GM23338 (cell line): ENCODE measurements at regions not wholly inside any gene's neighbourhood (a gene's known extent, or its start where the extent isn't known, plus 50 kb on each side); places are given as distances from the start of the nearest gene placed in this dataset.

Experiments
- ATAC-seq: fragments of 200-7000 bp; cut with Tn5 transposase; 3 replicates; pipeline ENCODE4 v1.9.1; 2020
- DNase-seq: peaks from one replicate; pipeline ENCODE4 v3.0.0-alpha.2; 2015; ENCODE audit warnings: low spot score
- H2AFZ ChIP-seq: fragments of 200-600 bp; sonication (generic); 2 replicates; pipeline ENCODE4 v1.8.0; 2016; ENCODE audit warnings: antibody characterized with exemption, mild to moderate bottlenecking, moderate library complexity
- H3F3A ChIP-seq: fragments of 200-600 bp; sonication (generic); replicated peaks from 2 replicates; pipeline ENCODE4 v1.8.0; 2017; ENCODE audit warnings: antibody characterized with exemption, mixed run types, low read depth
- H3K27ac ChIP-seq: fragments of 200-600 bp; sonication (generic); 2 replicates; pipeline ENCODE4 v1.6.1; 2016; ENCODE audit warnings: low read depth
- H3K27me3 ChIP-seq: fragments of 200-600 bp; sonication (generic); 2 replicates; pipeline ENCODE4 v1.8.0; 2016; ENCODE audit warnings: mild to moderate bottlenecking, mixed run types, moderate library complexity; ENCODE audit not compliant: insufficient read depth
- H3K36me3 ChIP-seq: fragments of 200-600 bp; sonication (generic); 2 replicates; pipeline ENCODE4 v1.8.0; 2016; ENCODE audit warnings: mild to moderate bottlenecking; ENCODE audit not compliant: insufficient read depth
- H3K4me1 ChIP-seq: fragments of 200-600 bp; sonication (generic); 2 replicates; pipeline ENCODE4 v1.8.0; 2016; ENCODE audit warnings: mild to moderate bottlenecking, moderate library complexity; ENCODE audit not compliant: insufficient read depth
- H3K4me2 ChIP-seq: fragments of 200-600 bp; sonication (generic); 2 replicates; pipeline ENCODE4 v1.7.1; 2017; ENCODE audit warnings: mixed run types
- H3K4me3 ChIP-seq: fragments of 200-600 bp; sonication (generic); 2 replicates; pipeline ENCODE4 v1.6.1; 2016; ENCODE audit warnings: mixed run types
- H3K79me2 ChIP-seq: fragments of 200-600 bp; sonication (generic); replicated peaks from 2 replicates; pipeline ENCODE4 v1.8.0; 2017; ENCODE audit warnings: mild to moderate bottlenecking; ENCODE audit not compliant: insufficient read depth
- H3K9me2 ChIP-seq: fragments of 200-600 bp; sonication (generic); 2 replicates; pipeline ENCODE4 v1.8.0; 2017; ENCODE audit not compliant: insufficient read depth
- H4K20me1 ChIP-seq: fragments of 200-600 bp; sonication (generic); replicated peaks from 2 replicates; pipeline ENCODE4 v1.8.0; 2017; ENCODE audit warnings: mild to moderate bottlenecking; ENCODE audit not compliant: insufficient read depth
- H3K27ac Mint-ChIP-seq: 2 replicates; pipeline ENCODE4 v1.8.0; 2020; ENCODE audit warnings: inconsistent platforms, mild to moderate bottlenecking, moderate library complexity, mixed read lengths
- H3K27me3 Mint-ChIP-seq: 3 replicates; pipeline ENCODE4 v1.8.0; 2022; ENCODE audit warnings: low read depth, mild to moderate bottlenecking, moderate library complexity, mixed read lengths, inconsistent platforms; ENCODE audit not compliant: insufficient read depth, poor library complexity
- H3K36me3 Mint-ChIP-seq: 3 replicates; pipeline ENCODE4 v1.8.0; 2021; ENCODE audit warnings: low read depth, mild to moderate bottlenecking, inconsistent platforms, moderate library complexity, mixed read lengths
- H3K4me1 Mint-ChIP-seq: 3 replicates; pipeline ENCODE4 v1.8.0; 2020; ENCODE audit warnings: mild to moderate bottlenecking, inconsistent platforms, mixed read lengths
- H3K4me3 Mint-ChIP-seq: 3 replicates; pipeline ENCODE4 v1.8.0; 2021; ENCODE audit warnings: moderate library complexity, mild to moderate bottlenecking, inconsistent platforms, mixed read lengths
- H3K9me3 Mint-ChIP-seq: 3 replicates; pipeline ENCODE4 v1.8.0; 2020; ENCODE audit warnings: moderate library complexity, mild to moderate bottlenecking, inconsistent platforms, mixed read lengths
- CREB1 ChIP-seq: fragments of 250-450 bp; sonication (Bioruptor Pico); IDR thresholded peaks from 2 replicates; pipeline ENCODE4 v1.5.0; 2020; ENCODE audit warnings: low read depth, mild to moderate bottlenecking, moderate library complexity
- EZH2 ChIP-seq: fragments of 200-600 bp; sonication (generic); IDR thresholded peaks from one replicate; pipeline ENCODE4 v1.8.0; 2017; ENCODE audit warnings: antibody characterized with exemption, mild to moderate bottlenecking, low read depth; ENCODE audit not compliant: unreplicated experiment
- EZH2phosphoT487 ChIP-seq: fragments of 200-600 bp; sonication (generic); IDR thresholded peaks from one replicate; pipeline ENCODE4 v1.8.1; 2018; ENCODE audit warnings: antibody characterized with exemption; ENCODE audit not compliant: unreplicated experiment
- JUNB ChIP-seq: IDR thresholded peaks from one replicate; pipeline ENCODE4 v1.6.1; 2016; ENCODE audit warnings: antibody characterized with exemption; ENCODE audit not compliant: unreplicated experiment
- NANOG ChIP-seq: IDR thresholded peaks from 2 replicates; pipeline ENCODE4 v1.6.1; 2016; ENCODE audit warnings: antibody characterized with exemption, borderline replicate concordance
- POLR2AphosphoS5 ChIP-seq: IDR thresholded peaks from 2 replicates; pipeline ENCODE4 v1.6.1; 2016; ENCODE audit warnings: antibody characterized with exemption, low read depth
- ZNF114 ChIP-seq: fragments of 250-450 bp; sonication (Bioruptor Pico); IDR thresholded peaks from 2 replicates; pipeline ENCODE4 v1.5.0; 2020; ENCODE audit warnings: mild to moderate bottlenecking, moderate library complexity
- ZNF331 ChIP-seq: fragments of 250-450 bp; sonication (Bioruptor Pico); IDR thresholded peaks from 2 replicates; pipeline ENCODE4 v1.5.0; 2020; ENCODE audit warnings: low read depth, mild to moderate bottlenecking, moderate library complexity
- TF ChIP-seq, protein P1 (sequence below): IDR thresholded peaks from one replicate; pipeline ENCODE4 v1.6.1; 2018; ENCODE audit warnings: antibody characterized with exemption; ENCODE audit not compliant: unreplicated experiment
- TF ChIP-seq, protein P2 (sequence below), 2 experiments: fragments of 200-600 bp in 1 of 2; sonication (generic) in 1 of 2; conservative IDR thresholded peaks; 2 replicates each; pipeline versions ENCODE4 v1.5.1 to v1.6.1; 2016 to 2017; ENCODE audit warnings: antibody characterized with exemption in 2 of 2, low read depth in 2 of 2, mild to moderate bottlenecking in 2 of 2, moderate library complexity in 1 of 2
- TF ChIP-seq, protein P3 (sequence below): IDR thresholded peaks from 2 replicates; pipeline ENCODE4 v1.6.1; 2016; ENCODE audit warnings: antibody characterized with exemption

DNA sequence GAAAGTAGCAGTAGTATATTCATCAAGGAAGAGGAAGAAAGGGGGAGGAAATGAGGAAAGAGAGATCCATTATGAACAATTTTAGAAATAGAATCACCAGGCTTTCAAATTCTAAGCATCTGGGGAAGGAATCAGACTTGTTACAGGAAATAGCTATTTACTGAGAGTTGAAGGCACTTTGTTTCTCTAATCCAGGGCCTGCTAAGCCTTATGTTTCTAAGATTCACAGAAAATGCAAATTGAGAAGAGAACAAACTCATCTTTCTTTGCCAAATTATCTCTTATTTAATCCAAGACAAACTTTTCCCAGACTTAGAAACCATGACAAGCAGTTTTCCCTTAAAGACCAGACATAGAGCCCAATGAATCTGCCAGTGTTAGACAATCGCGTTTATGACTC, 528.0 kb upstream of the NMUR2 start:
- DNase-seq (no peak), ATAC-seq (no peak)
- peaks cover 5% of the 10 kb centered on the region; the same call in 2 of the 3 replicates for H3K9me3 Mint-ChIP-seq
- Histone ChIP-seq H3K4me1 (no peaks in the 10 kb centered on the region; the same call in 1 of the 2 replicates), H3K4me3 (no peak overlapping the region), H3K27ac (no peak overlapping the region), H2AFZ (no peak overlapping the region), H3K27me3 (no peaks in the 10 kb centered on the region), H3F3A (no peaks in the 10 kb centered on the region), H3K36me3 (no peaks in the 10 kb centered on the region), H3K9me2 (peaks cover 5% of the 10 kb centered on the region; the same call in 1 of the 2 replicates), H3K4me2 (no peak overlapping the region), H3K79me2 (no peaks in the 10 kb centered on the region), H4K20me1 (no peaks in the 10 kb centered on the region)
- H3K36me3 Mint-ChIP-seq: peaks cover 5% of the 10 kb centered on the region; the same call in 2 of the 3 replicates
- H3K27me3 Mint-ChIP-seq: peaks cover 2% of the 10 kb centered on the region
- no peak for TF ChIP-seq POLR2AphosphoS5
- no peak for TF ChIP-seq ZNF114 (CRISPR knock-in tag)
- TF ChIP-seq, protein P1, sequence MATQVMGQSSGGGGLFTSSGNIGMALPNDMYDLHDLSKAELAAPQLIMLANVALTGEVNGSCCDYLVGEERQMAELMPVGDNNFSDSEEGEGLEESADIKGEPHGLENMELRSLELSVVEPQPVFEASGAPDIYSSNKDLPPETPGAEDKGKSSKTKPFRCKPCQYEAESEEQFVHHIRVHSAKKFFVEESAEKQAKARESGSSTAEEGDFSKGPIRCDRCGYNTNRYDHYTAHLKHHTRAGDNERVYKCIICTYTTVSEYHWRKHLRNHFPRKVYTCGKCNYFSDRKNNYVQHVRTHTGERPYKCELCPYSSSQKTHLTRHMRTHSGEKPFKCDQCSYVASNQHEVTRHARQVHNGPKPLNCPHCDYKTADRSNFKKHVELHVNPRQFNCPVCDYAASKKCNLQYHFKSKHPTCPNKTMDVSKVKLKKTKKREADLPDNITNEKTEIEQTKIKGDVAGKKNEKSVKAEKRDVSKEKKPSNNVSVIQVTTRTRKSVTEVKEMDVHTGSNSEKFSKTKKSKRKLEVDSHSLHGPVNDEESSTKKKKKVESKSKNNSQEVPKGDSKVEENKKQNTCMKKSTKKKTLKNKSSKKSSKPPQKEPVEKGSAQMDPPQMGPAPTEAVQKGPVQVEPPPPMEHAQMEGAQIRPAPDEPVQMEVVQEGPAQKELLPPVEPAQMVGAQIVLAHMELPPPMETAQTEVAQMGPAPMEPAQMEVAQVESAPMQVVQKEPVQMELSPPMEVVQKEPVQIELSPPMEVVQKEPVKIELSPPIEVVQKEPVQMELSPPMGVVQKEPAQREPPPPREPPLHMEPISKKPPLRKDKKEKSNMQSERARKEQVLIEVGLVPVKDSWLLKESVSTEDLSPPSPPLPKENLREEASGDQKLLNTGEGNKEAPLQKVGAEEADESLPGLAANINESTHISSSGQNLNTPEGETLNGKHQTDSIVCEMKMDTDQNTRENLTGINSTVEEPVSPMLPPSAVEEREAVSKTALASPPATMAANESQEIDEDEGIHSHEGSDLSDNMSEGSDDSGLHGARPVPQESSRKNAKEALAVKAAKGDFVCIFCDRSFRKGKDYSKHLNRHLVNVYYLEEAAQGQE: no peak
- no peak for TF ChIP-seq CREB1 (CRISPR knock-in tag)
- TF ChIP-seq, protein P2, sequence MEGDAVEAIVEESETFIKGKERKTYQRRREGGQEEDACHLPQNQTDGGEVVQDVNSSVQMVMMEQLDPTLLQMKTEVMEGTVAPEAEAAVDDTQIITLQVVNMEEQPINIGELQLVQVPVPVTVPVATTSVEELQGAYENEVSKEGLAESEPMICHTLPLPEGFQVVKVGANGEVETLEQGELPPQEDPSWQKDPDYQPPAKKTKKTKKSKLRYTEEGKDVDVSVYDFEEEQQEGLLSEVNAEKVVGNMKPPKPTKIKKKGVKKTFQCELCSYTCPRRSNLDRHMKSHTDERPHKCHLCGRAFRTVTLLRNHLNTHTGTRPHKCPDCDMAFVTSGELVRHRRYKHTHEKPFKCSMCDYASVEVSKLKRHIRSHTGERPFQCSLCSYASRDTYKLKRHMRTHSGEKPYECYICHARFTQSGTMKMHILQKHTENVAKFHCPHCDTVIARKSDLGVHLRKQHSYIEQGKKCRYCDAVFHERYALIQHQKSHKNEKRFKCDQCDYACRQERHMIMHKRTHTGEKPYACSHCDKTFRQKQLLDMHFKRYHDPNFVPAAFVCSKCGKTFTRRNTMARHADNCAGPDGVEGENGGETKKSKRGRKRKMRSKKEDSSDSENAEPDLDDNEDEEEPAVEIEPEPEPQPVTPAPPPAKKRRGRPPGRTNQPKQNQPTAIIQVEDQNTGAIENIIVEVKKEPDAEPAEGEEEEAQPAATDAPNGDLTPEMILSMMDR (conservative IDR thresholded peaks at IDR 0.05; ENCODE audit: low read depth in 2 of 2): no peak
- TF ChIP-seq, protein P3, sequence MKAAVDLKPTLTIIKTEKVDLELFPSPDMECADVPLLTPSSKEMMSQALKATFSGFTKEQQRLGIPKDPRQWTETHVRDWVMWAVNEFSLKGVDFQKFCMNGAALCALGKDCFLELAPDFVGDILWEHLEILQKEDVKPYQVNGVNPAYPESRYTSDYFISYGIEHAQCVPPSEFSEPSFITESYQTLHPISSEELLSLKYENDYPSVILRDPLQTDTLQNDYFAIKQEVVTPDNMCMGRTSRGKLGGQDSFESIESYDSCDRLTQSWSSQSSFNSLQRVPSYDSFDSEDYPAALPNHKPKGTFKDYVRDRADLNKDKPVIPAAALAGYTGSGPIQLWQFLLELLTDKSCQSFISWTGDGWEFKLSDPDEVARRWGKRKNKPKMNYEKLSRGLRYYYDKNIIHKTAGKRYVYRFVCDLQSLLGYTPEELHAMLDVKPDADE: no peak
- TF ChIP-seq EZH2phosphoT487: no peak
- no peak for TF ChIP-seq NANOG
- no peak for TF ChIP-seq ZNF331
- peaks cover 2% of the 10 kb centered on the region; the same call in 1 of the 3 replicates for H3K4me1 Mint-ChIP-seq
- no peak overlapping the region for H3K27ac Mint-ChIP-seq
- H3K4me3 Mint-ChIP-seq: no peak overlapping the region

DNA sequence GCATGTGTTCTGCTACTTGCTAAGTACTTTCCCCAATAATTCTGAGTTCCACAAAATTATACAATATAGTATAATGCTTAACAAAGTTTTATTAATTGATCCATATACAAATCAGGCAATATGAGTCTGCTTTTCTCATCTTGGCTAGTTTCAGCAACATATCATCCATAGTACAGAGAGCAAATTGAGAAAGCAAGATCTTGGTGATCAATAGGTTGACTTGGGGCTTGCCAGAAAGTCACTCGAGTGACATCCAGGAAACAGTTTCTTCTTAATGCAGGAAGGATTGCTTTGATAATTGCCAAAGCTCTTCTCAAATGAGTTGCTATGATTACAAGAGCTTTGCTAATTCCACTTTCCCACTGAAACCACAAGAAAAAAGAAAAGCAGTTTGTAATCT, 533.6 kb upstream of the NMUR2 start:
- Mint-ChIP-seq H3K36me3 (peaks cover 9% of the 10 kb centered on the region; the same call in 2 of the 3 replicates), H3K4me3 (no peak overlapping the region), H3K4me1 (no peaks in the 10 kb centered on the region), H3K27me3 (no peaks in the 10 kb centered on the region), H3K9me3 (peaks cover 13% of the 10 kb centered on the region), H3K27ac (no peak overlapping the region)
- no peaks in the 10 kb centered on the region for H3K79me2 ChIP-seq
- no peak overlapping the region for H2AFZ ChIP-seq
- no peak for ATAC-seq
- no peaks in the 10 kb centered on the region for H3K36me3 ChIP-seq
- H3K9me2 ChIP-seq: no peaks in the 10 kb centered on the region
- no peak overlapping the region for H3K4me3 ChIP-seq
- H3K4me1 ChIP-seq: no peaks in the 10 kb centered on the region
- H4K20me1 ChIP-seq: no peaks in the 10 kb centered on the region
- no peaks in the 10 kb centered on the region for H3F3A ChIP-seq
- DNase-seq: no peak
- no peak overlapping the region for H3K4me2 ChIP-seq
- H3K27me3 ChIP-seq: no peaks in the 10 kb centered on the region
- H3K27ac ChIP-seq: no peak overlapping the region
- TF ChIP-seq ZNF114 (CRISPR knock-in tag) (no peak), EZH2 (no peak), JUNB (no peak)
- TF ChIP-seq, protein P3: no peak
